LNCaP clone FGC (cell line): ENCODE measurements at regions not wholly inside any gene's neighbourhood (a gene's known extent, or its start where the extent isn't known, plus 50 kb on each side); places are given as distances from the start of the nearest gene placed in this dataset.

Source experiments
- DNase-seq: peaks from one replicate; pipeline ENCODE4 v3.0.0-alpha.2; 2011; ENCODE audit warnings: low read depth
- H3K4me3 ChIP-seq: 2 replicates; pipeline ENCODE4 v1.5.1; 2011; ENCODE audit warnings: mild to moderate bottlenecking, low read depth, low read length, control low read depth
- TF ChIP-seq, protein P1 (sequence below): IDR thresholded peaks from 2 replicates; pipeline ENCODE4 v1.5.1; 2012; ENCODE audit warnings: mild to moderate bottlenecking; ENCODE audit not compliant: control insufficient read depth, insufficient read depth; ENCODE audit errors: extremely low read depth

DNA sequence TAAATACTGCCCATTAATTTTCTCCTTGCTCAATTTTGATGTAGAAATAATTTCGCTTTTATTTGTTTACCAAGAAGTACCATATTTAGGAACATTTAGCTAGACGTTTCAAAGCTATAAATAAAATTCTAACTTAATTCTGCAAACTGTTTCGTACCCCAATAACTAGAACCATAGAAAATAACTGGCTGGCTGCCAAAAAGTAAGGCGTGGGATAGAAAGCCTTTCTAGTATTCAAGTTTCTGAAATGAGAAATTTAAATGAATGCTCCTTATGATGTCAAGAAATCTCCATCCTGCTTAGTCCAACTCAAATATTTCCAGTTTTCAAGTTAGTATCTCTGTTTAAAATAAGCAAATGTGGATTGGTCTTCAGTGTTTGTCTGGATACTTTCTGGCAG is 167.4 kb downstream of the FBXO8 start:
- DNase-seq, result no peak
- TF ChIP-seq, protein P1, sequence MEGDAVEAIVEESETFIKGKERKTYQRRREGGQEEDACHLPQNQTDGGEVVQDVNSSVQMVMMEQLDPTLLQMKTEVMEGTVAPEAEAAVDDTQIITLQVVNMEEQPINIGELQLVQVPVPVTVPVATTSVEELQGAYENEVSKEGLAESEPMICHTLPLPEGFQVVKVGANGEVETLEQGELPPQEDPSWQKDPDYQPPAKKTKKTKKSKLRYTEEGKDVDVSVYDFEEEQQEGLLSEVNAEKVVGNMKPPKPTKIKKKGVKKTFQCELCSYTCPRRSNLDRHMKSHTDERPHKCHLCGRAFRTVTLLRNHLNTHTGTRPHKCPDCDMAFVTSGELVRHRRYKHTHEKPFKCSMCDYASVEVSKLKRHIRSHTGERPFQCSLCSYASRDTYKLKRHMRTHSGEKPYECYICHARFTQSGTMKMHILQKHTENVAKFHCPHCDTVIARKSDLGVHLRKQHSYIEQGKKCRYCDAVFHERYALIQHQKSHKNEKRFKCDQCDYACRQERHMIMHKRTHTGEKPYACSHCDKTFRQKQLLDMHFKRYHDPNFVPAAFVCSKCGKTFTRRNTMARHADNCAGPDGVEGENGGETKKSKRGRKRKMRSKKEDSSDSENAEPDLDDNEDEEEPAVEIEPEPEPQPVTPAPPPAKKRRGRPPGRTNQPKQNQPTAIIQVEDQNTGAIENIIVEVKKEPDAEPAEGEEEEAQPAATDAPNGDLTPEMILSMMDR, result no peak
- no peak overlapping the region for H3K4me3 ChIP-seq

DNA sequence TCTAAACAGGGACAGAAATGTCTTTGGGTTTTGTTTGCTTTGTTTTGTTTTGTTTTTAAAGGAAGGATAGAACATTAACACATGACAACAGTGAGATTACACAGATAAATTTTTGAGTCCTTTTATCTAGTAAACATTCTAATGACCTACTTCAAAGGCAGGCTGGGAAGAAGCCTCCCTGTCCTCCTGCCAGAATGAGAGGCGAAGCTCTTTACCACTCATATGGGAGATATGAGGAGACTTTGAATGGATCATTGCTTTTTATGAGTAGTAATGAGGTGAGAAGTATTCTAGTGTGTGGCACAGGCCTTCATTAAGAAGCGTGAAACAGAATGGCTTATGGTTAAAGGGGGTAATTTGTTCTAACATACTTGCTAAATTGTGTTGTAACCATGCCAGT is 172.0 kb downstream of the FBXO8 start:
- DNase-seq, result no peak
- TF ChIP-seq, protein P1, result no peak
- no peak overlapping the region for H3K4me3 ChIP-seq

DNA sequence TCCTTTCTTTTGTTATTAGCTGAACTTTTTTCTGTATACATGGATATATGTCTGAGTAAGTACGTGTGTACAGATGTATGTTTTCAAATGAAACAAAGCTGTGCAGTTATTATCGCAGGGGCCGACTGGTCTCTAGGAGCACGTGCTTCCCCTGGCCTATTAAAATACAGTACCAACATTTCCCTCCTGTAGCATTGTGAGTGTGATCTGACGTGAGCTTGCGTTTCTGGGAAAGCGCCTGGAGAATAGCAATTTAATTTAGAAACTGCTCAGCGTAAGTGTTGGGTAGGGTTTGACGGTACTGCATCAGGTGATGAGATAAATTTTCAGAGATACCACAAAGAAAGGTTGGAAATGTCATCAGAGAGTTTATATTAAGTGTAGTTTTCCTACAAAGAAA is 173.3 kb downstream of the FBXO8 start:
- TF ChIP-seq, protein P1, result no peak
- H3K4me3 ChIP-seq, result no peak overlapping the region
- DNase-seq, result no peak

DNA sequence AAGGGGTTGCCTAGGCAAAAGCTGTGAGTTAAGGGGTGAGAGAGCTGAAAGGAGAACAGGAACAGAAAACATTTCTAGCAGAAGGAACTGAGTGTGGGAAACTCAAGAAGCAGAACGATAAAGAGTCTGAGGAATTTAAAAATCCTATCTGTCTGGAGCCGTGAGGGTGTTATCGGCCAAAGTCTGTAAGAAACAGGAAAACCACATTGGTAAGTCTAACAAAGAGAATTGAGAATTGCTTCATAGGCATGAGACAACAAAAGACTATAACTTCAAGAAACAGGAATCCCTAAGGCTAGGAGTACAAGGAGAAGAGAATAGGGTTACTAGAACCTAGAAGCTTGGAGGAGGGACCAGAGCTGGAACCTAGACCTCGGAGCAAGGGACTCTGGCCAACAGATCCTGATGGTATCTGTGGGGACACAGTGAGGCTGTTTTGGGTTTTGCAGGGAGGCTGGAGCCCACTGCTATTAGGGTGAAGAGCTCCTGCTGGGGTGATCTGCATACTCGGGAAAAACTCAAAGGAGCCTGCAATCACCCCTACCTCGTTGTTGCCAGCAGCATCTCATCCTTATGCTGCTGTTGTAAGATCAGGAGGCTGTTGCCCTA is 175.6 kb downstream of the FBXO8 start:
- DNase-seq, result no peak
- TF ChIP-seq, protein P1, result no peak
- H3K4me3 ChIP-seq, result no peak overlapping the region

DNA sequence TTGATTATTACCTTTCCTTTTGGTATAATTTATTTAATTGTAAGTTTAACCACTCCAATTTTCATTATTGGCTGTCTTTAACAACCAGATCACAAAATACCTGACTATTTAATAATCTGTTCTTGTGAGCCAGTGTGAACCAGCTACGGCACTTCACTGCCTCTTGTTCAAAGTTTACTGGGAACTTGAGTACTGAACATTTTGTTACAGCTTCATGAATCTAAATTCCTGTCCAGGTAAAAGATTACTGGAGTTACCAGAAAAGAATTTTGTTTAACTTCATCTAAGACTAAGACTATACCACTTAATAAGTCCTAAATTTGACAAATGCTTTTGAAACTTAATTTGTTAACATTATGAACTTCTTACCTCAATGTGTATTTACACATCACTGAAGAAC is 178.3 kb downstream of the FBXO8 start:
- H3K4me3 ChIP-seq, result no peak overlapping the region
- DNase-seq, result no peak
- TF ChIP-seq, protein P1, result no peak

DNA sequence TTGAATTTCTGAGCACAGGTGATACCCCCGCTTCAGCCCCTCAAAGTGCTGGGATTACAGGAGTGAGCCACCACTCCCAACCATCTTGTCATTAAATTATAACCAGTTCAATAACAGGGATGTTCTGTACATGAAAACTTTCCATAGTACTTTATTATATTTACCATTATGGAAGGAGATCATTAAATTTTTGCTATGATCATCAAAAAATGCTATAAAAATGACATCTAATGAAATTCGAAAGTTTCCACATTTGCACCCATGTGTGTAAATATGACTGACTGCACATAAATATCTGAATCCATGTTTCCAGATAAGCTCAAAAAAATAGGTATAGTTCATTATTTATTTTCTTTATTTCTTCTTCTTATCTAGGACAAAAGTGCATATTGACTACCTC is 182.6 kb downstream of the FBXO8 start:
- TF ChIP-seq, protein P1, result no peak
- DNase-seq, result no peak
- no peak overlapping the region for H3K4me3 ChIP-seq

DNA sequence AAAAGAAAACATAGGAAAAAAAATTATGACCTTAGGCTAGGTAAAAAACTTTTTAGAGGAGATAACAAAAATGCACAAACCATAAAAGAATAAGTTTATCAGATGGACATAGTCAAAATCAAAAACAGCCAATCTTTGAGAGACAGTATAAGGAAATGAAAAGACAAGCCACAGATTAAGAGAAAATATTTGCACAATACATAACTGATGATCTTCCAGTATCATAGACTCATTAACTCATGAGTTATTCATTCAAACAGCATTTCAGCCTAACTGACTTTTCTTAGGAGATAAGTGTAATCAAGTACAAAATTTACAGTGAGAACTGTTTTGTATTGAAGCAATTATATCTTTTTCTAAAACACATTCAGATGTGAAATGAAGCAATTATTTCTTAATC is 183.8 kb downstream of the FBXO8 start:
- TF ChIP-seq, protein P1, result no peak
- no peak overlapping the region for H3K4me3 ChIP-seq
- no peak for DNase-seq
